NCI-H2171 (cell line): ENCODE measurements at regions not wholly inside any gene's neighbourhood (a gene's known extent, or its start where the extent isn't known, plus 50 kb on each side); places are given as distances from the start of the nearest gene placed in this dataset.
"Not testable (repeated sequence)": the region's sequence is repeated elsewhere in the genome, so short reads cannot be mapped to it uniquely, and the experiment has no call there.

Source experiments
- DNase-seq: peaks from one replicate; lab custom pipeline; 2025; lab: John Stamatoyannopoulos, UW

- DNase-seq: no peak
Measured at GRCh38 chr5:92633875-92634487, 947.0 kb downstream of the NR2F1-AS1 start.

GRCh38 chr5:92633176-92633575 lies 947.8 kb downstream of the NR2F1-AS1 start:
- DNase-seq: no peak

- DNase-seq: not testable (repeated sequence)
Measured at GRCh38 chr5:92631237-92631701, 949.8 kb downstream of the NR2F1-AS1 start.

- no peak for DNase-seq
Measured at GRCh38 chr5:92629574-92629973, 951.4 kb downstream of the NR2F1-AS1 start.

DNA sequence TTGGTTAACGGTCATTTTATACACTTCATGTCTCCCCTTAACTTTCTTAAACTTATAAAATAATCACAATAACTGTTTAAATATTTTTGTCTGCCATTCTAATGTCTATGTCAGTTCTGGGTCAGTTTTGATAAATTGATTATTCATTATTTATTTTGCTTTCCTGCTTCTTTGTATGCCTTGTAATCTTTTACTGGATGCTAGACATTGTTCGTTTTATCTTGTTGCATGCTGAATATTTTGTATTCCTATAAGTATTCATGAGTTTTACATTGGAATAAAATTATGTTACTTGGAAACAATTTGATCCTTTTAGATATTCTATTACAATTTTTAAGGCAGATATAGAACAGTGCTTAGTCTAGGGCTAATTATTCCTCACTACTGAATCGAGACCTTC lies 952.0 kb downstream of the NR2F1-AS1 start:
- DNase-seq: no peak

DNA sequence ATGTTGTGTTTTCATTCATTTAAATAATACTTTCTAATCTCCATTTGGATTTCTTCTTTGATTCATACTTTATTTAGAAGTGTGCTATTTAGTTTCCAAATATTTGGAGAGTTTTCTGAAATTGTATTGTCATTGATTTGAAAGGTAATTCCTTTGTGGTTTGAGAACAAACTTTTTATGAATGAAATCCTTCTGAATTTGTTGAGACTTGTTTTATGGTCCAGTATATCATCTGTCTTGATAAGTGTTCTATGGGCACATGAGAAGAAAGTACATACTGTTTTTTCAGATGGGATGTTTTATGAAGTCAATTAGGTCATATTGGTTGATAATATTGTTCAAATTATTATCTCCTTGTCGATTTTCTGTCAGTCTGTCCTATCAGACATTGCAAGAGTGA lies 953.8 kb downstream of the NR2F1-AS1 start:
- DNase-seq: no peak

DNA sequence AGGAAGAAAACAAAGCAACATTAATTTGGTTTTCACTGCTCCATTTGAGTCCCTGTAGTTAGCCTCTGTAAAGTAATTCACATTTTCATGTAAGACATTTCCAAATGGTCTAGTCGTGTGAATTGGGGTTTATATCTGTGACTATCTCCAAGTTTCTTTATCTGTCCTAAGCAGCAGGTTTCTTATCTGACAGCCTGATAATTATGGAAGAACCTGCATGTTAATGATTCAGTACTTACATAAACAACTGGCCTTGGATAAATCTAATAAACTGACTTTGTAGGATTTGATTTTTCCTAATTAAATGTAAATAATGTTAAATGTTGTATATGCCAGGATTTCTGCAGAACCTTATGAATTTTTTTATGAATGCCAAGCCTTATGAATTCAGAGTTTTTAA lies 964.9 kb downstream of the NR2F1-AS1 start:
- no peak for DNase-seq

DNA sequence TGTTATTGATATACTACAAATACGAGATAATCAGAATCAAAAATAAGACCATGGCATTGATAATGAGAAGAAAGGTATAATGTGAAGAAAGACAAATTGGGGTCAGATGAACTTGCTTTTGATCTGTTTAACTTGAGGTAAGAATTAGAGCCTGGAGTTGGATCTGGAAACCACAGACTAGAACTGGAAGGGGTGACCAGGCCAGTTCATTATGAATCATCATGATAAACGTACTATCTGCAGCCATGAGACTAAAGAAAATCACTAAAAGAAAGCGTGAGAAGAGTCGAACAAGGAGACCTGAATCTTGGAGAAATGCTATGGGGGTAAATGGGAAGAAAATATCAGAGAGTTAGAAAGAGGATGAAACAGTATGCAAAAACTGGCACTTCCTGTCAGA lies 967.5 kb downstream of the NR2F1-AS1 start:
- DNase-seq: no peak

DNA sequence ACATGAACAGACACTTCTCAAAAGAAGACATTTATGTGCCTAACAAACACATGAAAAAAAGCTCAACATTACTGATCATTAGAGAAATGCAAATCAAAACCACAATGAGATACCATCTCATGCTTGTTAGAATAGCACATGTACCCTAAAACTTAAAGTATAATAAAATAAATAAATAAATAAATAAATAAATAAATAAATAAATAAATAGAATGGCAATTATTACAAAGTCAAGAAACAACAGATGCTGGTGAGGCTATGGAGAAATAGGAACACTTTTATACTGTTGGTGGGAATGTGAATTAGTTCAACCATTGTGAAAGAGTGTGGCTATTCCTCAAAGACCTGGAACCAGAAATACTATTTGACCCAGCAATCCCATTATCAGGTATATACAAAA lies 970.6 kb downstream of the NR2F1-AS1 start:
- DNase-seq: not testable (repeated sequence)

GRCh38 chr5:92605591-92605990 lies 975.4 kb downstream of the NR2F1-AS1 start:
- no peak for DNase-seq

GRCh38 chr5:92599217-92599810 lies 981.7 kb downstream of the NR2F1-AS1 start:
- no peak for DNase-seq

DNA sequence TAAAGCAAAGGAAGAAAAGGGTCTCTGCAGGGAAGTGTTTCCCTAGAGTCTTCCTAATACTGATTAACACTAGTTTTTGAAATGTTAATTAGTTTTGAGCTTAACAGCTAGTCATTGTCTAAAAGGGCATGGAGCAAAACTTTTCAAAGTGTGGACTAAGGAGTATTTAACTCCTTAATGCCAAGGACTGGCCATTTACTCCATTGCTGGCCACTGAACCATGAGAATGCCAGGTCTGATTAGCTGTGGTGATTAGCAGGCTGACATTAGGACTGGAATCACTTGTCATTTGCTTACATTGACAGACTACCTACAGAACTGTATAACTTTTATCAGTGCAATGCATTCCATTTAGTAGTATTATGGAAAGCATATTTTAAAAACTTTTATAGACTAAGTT lies 987.0 kb downstream of the NR2F1-AS1 start:
- no peak for DNase-seq

- no peak for DNase-seq
Measured at GRCh38 chr5:92588876-92589275, 992.1 kb downstream of the NR2F1-AS1 start.

- no peak for DNase-seq
Measured at GRCh38 chr5:92581690-92582089, 999.3 kb downstream of the NR2F1-AS1 start.

DNA sequence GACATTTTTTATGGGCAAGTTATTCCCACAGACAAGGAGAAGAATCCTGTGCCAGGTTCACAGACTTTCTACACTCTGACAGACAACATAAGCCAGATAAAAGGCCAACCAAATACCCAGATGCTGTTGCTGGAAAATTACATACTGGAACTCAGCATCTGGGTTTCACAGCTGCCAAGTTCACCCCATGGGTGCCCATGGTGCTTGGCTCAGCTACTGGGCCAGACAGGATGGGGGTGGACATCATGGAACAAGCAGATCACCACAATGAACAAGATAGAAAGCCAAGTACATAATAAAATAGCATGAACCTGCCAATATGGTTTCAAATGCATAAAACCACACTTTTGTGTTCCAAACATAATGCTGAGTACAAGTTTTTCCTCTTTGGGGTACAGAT lies 999.8 kb downstream of the NR2F1-AS1 start:
- DNase-seq: no peak

GRCh38 chr5:92580814-92581213 lies 1000.2 kb downstream of the NR2F1-AS1 start:
- DNase-seq: no peak

GRCh38 chr5:92574023-92574422 lies 1007.0 kb downstream of the NR2F1-AS1 start:
- no peak for DNase-seq

GRCh38 chr5:92568522-92568921 lies 1012.5 kb downstream of the NR2F1-AS1 start:
- no peak for DNase-seq

DNA sequence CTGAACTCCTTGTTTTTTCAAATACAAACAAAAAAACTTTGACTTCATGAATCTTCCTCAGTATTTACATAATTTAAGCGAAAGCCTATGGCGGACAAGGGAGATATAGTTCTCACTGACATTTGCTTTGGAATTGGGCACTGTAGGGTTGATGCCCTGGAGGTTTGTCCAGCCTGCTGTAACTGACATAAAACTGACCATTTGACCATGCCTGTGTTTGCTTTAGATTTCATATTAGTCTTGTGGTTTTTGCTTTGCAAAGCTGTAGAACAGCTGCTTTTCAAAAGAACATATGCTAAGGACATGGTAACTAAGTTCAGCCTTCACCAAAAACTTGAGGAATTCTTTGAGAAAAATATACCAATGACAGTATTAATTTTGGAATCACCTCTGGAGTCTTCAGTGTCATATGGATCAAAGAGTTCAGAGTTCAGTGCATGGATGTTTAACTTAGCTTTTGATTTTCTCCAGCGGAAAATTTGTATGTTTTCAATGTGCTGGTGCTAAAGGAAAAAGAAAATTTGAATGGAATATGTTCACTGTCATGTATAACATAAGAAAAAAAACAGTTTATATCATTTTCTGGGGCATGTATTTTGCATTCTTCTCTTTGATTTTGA lies 1013.1 kb downstream of the NR2F1-AS1 start:
- DNase-seq: no peak

- no peak for DNase-seq
Measured at GRCh38 chr5:92566113-92566786, 1014.8 kb downstream of the NR2F1-AS1 start.

- no peak for DNase-seq
Measured at GRCh38 chr5:92565673-92566072, 1015.3 kb downstream of the NR2F1-AS1 start.

GRCh38 chr5:92562065-92562464 lies 1019.0 kb downstream of the NR2F1-AS1 start:
- DNase-seq: no peak

- DNase-seq: no peak
Measured at GRCh38 chr5:92561411-92561959, 1019.5 kb downstream of the NR2F1-AS1 start.
